H1 (cell line): ENCODE measurements at regions not wholly inside any gene's neighbourhood (a gene's known extent, or its start where the extent isn't known, plus 50 kb on each side); places are given as distances from the start of the nearest gene placed in this dataset.
"Not testable (repeated sequence)": the region's sequence is repeated elsewhere in the genome, so short reads cannot be mapped to it uniquely, and the experiment has no call there.

Experiments
- CTCF ChIA-PET: fragments of 300-600 bp; sonication (Branson Sonifier 250); formaldehyde crosslinking; loops from one replicate; lab custom pipeline; 2021; ENCODE audit not compliant: partially characterized antibody; lab: Charles Lee
- POLR2A ChIA-PET: fragments of 300-600 bp; sonication (Branson Sonifier 250); formaldehyde crosslinking; loops from one replicate; lab custom pipeline; 2021; ENCODE audit warnings: inconsistent platforms; ENCODE audit not compliant: partially characterized antibody; lab: Charles Lee
- DNase-seq, 2 experiments: peaks; one replicate each; pipeline versions ENCODE4 v3.0.0 to v3.0.0-alpha.2; 2010 to 2022; ENCODE audit warnings: low spot score in 2 of 2, low read depth in 1 of 2, mixed read lengths in 1 of 2
- FAIRE-seq: peaks from 2 replicates; lab custom pipeline; 2011; peaks lifted over from hg19 to GRCh38; lab: Jason Lieb, UNC
- H2AFZ ChIP-seq: 2 replicates; pipeline ENCODE4 v1.8.1; 2012; ENCODE audit warnings: low read length, inconsistent platforms
- H2AK5ac ChIP-seq: 2 replicates; pipeline ENCODE4 v1.6.1; 2013; ENCODE audit warnings: low read depth, low read length
- H2BK120ac ChIP-seq: replicated peaks from 2 replicates; pipeline ENCODE3; 2013; ENCODE audit warnings: low read depth, low read length, inconsistent platforms
- H2BK12ac ChIP-seq: 2 replicates; pipeline ENCODE4 v1.6.1; 2013; ENCODE audit warnings: low read depth, low read length
- H2BK15ac ChIP-seq: 2 replicates; pipeline ENCODE4 v1.6.1; 2013; ENCODE audit warnings: low read length
- H2BK20ac ChIP-seq: 2 replicates; pipeline ENCODE4 v1.6.1; 2013; ENCODE audit warnings: low read length
- H2BK5ac ChIP-seq: 2 replicates; pipeline ENCODE4 v1.6.1; 2013; ENCODE audit warnings: low read depth, low read length
- H3K14ac ChIP-seq: 2 replicates; pipeline ENCODE4 v1.6.1; 2013; ENCODE audit warnings: inconsistent platforms; ENCODE audit not compliant: insufficient read length
- H3K18ac ChIP-seq: 2 replicates; pipeline ENCODE4 v1.6.1; 2013; ENCODE audit warnings: low read length; ENCODE audit errors: extremely low read depth
- H3K23ac ChIP-seq: 2 replicates; pipeline ENCODE4 v1.6.1; 2013; ENCODE audit warnings: inconsistent platforms; ENCODE audit not compliant: insufficient read length
- H3K23me2 ChIP-seq: 2 replicates; pipeline ENCODE4 v1.6.1; 2013; ENCODE audit warnings: low read depth, low read length
- H3K27ac ChIP-seq: 2 replicates; pipeline ENCODE4 v1.6.1; 2011; ENCODE audit warnings: low read depth, low read length, inconsistent platforms
- H3K27me3 ChIP-seq, 4 experiments: replicated peaks in 1 of 4; 1 replicate in 1 of 4; 2 replicates in 3 of 4; pipeline versions ENCODE4 v1.6.1 to v1.8.1; 2011 to 2013; ENCODE audit warnings: low read length in 3 of 4, mild to moderate bottlenecking in 3 of 4, inconsistent platforms in 2 of 4, mixed read lengths in 2 of 4, moderate library complexity in 1 of 4; ENCODE audit not compliant: control insufficient read depth in 3 of 4, insufficient read depth in 3 of 4; ENCODE audit errors: extremely low read depth in 1 of 4
- H3K36me3 ChIP-seq, 4 experiments: 2 replicates each; pipeline versions ENCODE4 v1.6.1 to v1.8.1; 2011 to 2013; ENCODE audit warnings: mild to moderate bottlenecking in 4 of 4, low read length in 3 of 4, moderate library complexity in 2 of 4, control low read depth in 1 of 4, inconsistent platforms in 1 of 4; ENCODE audit not compliant: insufficient read depth in 4 of 4, control insufficient read depth in 2 of 4
- H3K4ac ChIP-seq: replicated peaks from 2 replicates; pipeline ENCODE3; 2013; ENCODE audit warnings: low read length, low read depth, mixed read lengths, inconsistent platforms; ENCODE audit not compliant: insufficient read length
- H3K4me1 ChIP-seq, 4 experiments: replicated peaks in 1 of 4; 1 replicate in 1 of 4; 2 replicates in 3 of 4; pipeline versions ENCODE4 v1.6.1 to v1.8.1; 2011 to 2013; ENCODE audit warnings: low read length in 3 of 4, inconsistent platforms in 2 of 4, mixed read lengths in 1 of 4; ENCODE audit not compliant: insufficient read depth in 4 of 4, control insufficient read depth in 3 of 4
- H3K4me2 ChIP-seq, 2 experiments: 2 replicates each; pipeline versions ENCODE4 v1.6.1 to v1.8.1; 2011 to 2013; ENCODE audit warnings: low read depth in 2 of 2, low read length in 2 of 2, control low read depth in 1 of 2, inconsistent platforms in 1 of 2, mild to moderate bottlenecking in 1 of 2; ENCODE audit not compliant: insufficient read depth in 1 of 2
- H3K4me3 ChIP-seq, 4 experiments: fragments of 200-600, 300-600 bp in 1 of 4; sonication (generic), shearing (Covaris generic), sonication (Bioruptor Twin) in 1 of 4; 2 replicates each; pipeline versions ENCODE4 v1.5.1 to v1.8.1; 2011 to 2016; ENCODE audit warnings: low read length in 4 of 4, low read depth in 3 of 4, control low read depth in 2 of 4, inconsistent platforms in 2 of 4, mild to moderate bottlenecking in 2 of 4, mixed read lengths in 1 of 4, moderate library complexity in 1 of 4; ENCODE audit not compliant: insufficient read depth in 2 of 4; ENCODE audit errors: extremely low read depth in 1 of 4
- H3K56ac ChIP-seq: replicated peaks from 2 replicates; pipeline ENCODE3; 2013; ENCODE audit warnings: low read depth, mild to moderate bottlenecking, mixed read lengths, low read length, inconsistent platforms; ENCODE audit not compliant: insufficient read length
- H3K79me1 ChIP-seq: 2 replicates; pipeline ENCODE4 v1.6.1; 2013; ENCODE audit warnings: low read depth, low read length, control low read depth
- H3K79me2 ChIP-seq, 2 experiments: 2 replicates each; pipeline versions ENCODE4 v1.6.1 to v1.8.1; 2012 to 2013; ENCODE audit warnings: low read length in 2 of 2, mild to moderate bottlenecking in 2 of 2, inconsistent platforms in 1 of 2; ENCODE audit not compliant: insufficient read depth in 2 of 2, control insufficient read depth in 1 of 2
- H3K9ac ChIP-seq, 4 experiments: replicated peaks in 1 of 4; 1 replicate in 1 of 4; 2 replicates in 3 of 4; pipeline versions ENCODE4 v1.6.1 to v1.8.1; 2011 to 2013; ENCODE audit warnings: low read depth in 3 of 4, low read length in 3 of 4, control low read depth in 2 of 4, mild to moderate bottlenecking in 2 of 4, moderate library complexity in 2 of 4, inconsistent platforms in 1 of 4; ENCODE audit errors: extremely low read depth in 1 of 4
- H3K9me3 ChIP-seq, 2 experiments: 2 replicates each; pipeline versions ENCODE4 v1.6.1 to v1.8.1; 2012 to 2013; ENCODE audit warnings: mild to moderate bottlenecking in 2 of 2, moderate library complexity in 2 of 2, control low read depth in 1 of 2, inconsistent platforms in 1 of 2, low read depth in 1 of 2, low read length in 1 of 2, mixed read lengths in 1 of 2; ENCODE audit not compliant: insufficient read depth in 2 of 2
- H4K20me1 ChIP-seq, 2 experiments: replicated peaks in 1 of 2; 2 replicates each; pipeline versions ENCODE3 to v1.8.1; 2011 to 2013; ENCODE audit warnings: inconsistent platforms in 2 of 2, low read length in 2 of 2, mild to moderate bottlenecking in 1 of 2; ENCODE audit not compliant: insufficient read depth in 2 of 2, control insufficient read depth in 1 of 2
- H4K5ac ChIP-seq: 2 replicates; pipeline ENCODE4 v1.6.1; 2013; ENCODE audit warnings: low read length, low read depth, mixed read lengths, inconsistent platforms; ENCODE audit not compliant: insufficient read length
- H4K8ac ChIP-seq: 2 replicates; pipeline ENCODE4 v1.8.0; 2013; ENCODE audit warnings: mild to moderate bottlenecking, moderate library complexity, low read length, inconsistent platforms; ENCODE audit not compliant: insufficient read depth; ENCODE audit errors: extremely low read depth
- H4K91ac ChIP-seq: replicated peaks from 2 replicates; pipeline ENCODE3; 2013; ENCODE audit warnings: low read length, mixed read lengths, inconsistent platforms; ENCODE audit not compliant: insufficient read length
- whole genome bisulfite sequencing, 2 experiments: shearing (Covaris generic) in 1 of 2; methylation state at CpG; one replicate each; pipeline versions ENCODE4 v1.1.6 to v1.1.7; 2013 to 2015; ENCODE audit warnings: low lambda C conversion rate in 2 of 2, mixed read lengths in 2 of 2, inconsistent platforms in 1 of 2, low coverage in 1 of 2, missing lambda C conversion rate in 1 of 2; ENCODE audit not compliant: insufficient replicate concordance in 2 of 2, insufficient coverage in 1 of 2, insufficient read length in 1 of 2; ENCODE audit errors: extremely low coverage in 1 of 2, missing lambda C conversion rate in 1 of 2; 5-methylcytosine and 5-hydroxymethylcytosine counted together

DNA sequence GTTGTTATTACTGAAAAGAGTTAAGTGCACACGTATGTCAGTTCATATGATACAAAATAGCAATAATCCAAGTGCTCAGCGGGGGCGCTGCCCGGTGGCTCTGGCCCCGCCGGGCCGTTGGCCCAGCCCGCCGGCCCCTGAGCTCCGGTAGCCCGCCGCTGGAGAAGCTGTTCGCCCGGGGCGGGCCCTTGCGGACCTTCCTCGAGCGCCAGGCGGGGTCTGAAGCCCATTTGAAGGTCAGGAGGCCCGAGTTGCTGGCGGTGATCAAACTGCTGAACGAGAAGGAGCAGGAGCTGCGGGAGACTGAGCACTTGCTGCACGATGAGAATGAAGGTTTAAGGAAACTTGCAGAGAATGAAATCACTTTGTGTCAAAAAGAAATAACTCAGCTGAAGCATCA is 599.0 kb downstream of the TRIML1 start:
- H2BK20ac ChIP-seq, H4K8ac ChIP-seq, H2AK5ac ChIP-seq, H3K79me1 ChIP-seq, H3K56ac ChIP-seq, H3K4ac ChIP-seq, H2AFZ ChIP-seq, H3K27ac ChIP-seq, H3K18ac ChIP-seq, FAIRE-seq, H3K23ac ChIP-seq, H4K20me1 ChIP-seq, H3K9ac ChIP-seq, H3K27me3 ChIP-seq, H2BK12ac ChIP-seq, POLR2A ChIA-PET, H4K91ac ChIP-seq, H3K36me3 ChIP-seq, H3K4me1 ChIP-seq, H2BK15ac ChIP-seq, H3K4me2 ChIP-seq, DNase-seq, H3K23me2 ChIP-seq, H2BK5ac ChIP-seq, H3K9me3 ChIP-seq, H3K14ac ChIP-seq, H3K79me2 ChIP-seq, H2BK120ac ChIP-seq, H4K5ac ChIP-seq: not testable (repeated sequence)
- peak overlapping the region in 2 of 4 experiments; percentile 16 to 45; a peak in 3 of 8 replicates for H3K4me3 ChIP-seq
- CTCF ChIA-PET: interaction anchor here (0.5 kb wide), 1 partner anchor 1044 kb away, joined by 4 read pairs; no protein-coding TSS in a partner anchor
- WGBS, 2 experiments: 97% methylated on average over 24 of the region's 24 CpGs; no CpG with 5 or more reads in 1 of the 2 experiments

DNA sequence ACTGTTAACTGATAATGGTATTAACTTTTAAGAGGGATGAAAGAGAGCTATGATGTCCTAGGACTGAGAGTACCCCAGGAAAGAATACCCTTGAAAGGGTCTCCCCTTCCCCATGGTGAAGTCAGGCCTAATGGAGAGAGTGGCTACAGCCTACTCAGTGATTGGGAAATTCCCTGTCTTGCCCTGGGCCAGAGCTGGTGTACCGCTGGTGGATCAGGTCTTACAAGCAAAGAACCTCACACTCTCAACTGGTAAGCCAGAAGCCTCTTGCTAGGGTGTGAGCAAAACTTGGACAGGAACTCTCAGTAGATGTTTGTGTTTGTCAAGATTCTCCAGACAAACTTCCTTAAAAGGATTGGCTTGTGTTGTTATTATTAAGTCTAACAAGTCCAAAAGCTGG is 600.9 kb downstream of the TRIML1 start:
- H2BK12ac ChIP-seq, CTCF ChIA-PET: not testable (repeated sequence)
- no CpG with 5 or more reads among the region's 1 CpG for WGBS, 2 experiments

More for the DNA sequence above, 600.9 kb downstream of the TRIML1 start:
- H3K36me3 ChIP-seq, H2BK15ac ChIP-seq, FAIRE-seq, H4K8ac ChIP-seq, H2BK5ac ChIP-seq, H3K27ac ChIP-seq, H3K9me3 ChIP-seq, H4K91ac ChIP-seq, H3K56ac ChIP-seq, H3K4me3 ChIP-seq, H3K23ac ChIP-seq, H2BK20ac ChIP-seq, H2AK5ac ChIP-seq, POLR2A ChIA-PET, H3K4ac ChIP-seq, H2AFZ ChIP-seq, H4K5ac ChIP-seq, H3K4me1 ChIP-seq, H3K9ac ChIP-seq, H4K20me1 ChIP-seq, H3K27me3 ChIP-seq, H3K23me2 ChIP-seq, H3K4me2 ChIP-seq, H2BK120ac ChIP-seq, H3K18ac ChIP-seq, H3K79me2 ChIP-seq, H3K14ac ChIP-seq, DNase-seq, H3K79me1 ChIP-seq: not testable (repeated sequence)
